HT-29 (cell line): ENCODE measurements at regions not wholly inside any gene's neighbourhood (a gene's known extent, or its start where the extent isn't known, plus 50 kb on each side); places are given as distances from the start of the nearest gene placed in this dataset.
"Not testable (repeated sequence)": the region's sequence is repeated elsewhere in the genome, so short reads cannot be mapped to it uniquely, and the experiment has no call there.

Experiments used
- DNase-seq: peaks from one replicate; pipeline ENCODE4 v3.0.0-alpha.2; 2015; ENCODE audit warnings: low spot score

GRCh38 chr10:21293518-21294356, 231.7 kb downstream of the SKIDA1 start:
- no peak for DNase-seq

- DNase-seq: peak; percentile 66
These were observed 232.5 kb downstream of the SKIDA1 start for GRCh38 chr10:21292763-21293517.

- DNase-seq: no peak
These were observed 234.9 kb downstream of the SKIDA1 start for GRCh38 chr10:21290499-21291160.

GRCh38 chr10:21289961-21290360, 235.5 kb downstream of the SKIDA1 start:
- DNase-seq: no peak

GRCh38 chr10:21289271-21289670, 236.2 kb downstream of the SKIDA1 start:
- no peak for DNase-seq

GRCh38 chr10:21285742-21286331, 239.6 kb downstream of the SKIDA1 start:
- no peak for DNase-seq

- DNase-seq: no peak
These were observed 240.3 kb downstream of the SKIDA1 start for GRCh38 chr10:21285207-21285606.

- DNase-seq: no peak
These were observed 241.2 kb downstream of the SKIDA1 start for GRCh38 chr10:21284301-21284700.

GRCh38 chr10:21283053-21283452, 242.4 kb downstream of the SKIDA1 start:
- DNase-seq: not testable (repeated sequence)

- no peak for DNase-seq
These were observed 243.6 kb downstream of the SKIDA1 start for GRCh38 chr10:21281765-21282484.

- no peak for DNase-seq
These were observed 244.4 kb downstream of the SKIDA1 start for GRCh38 chr10:21280971-21281572.

- no peak for DNase-seq
These were observed 245.4 kb downstream of the SKIDA1 start for GRCh38 chr10:21280037-21280436.

- DNase-seq: no peak
These were observed 246.3 kb downstream of the SKIDA1 start for GRCh38 chr10:21279217-21279575.

- peak; percentile 90 for DNase-seq
These were observed 246.8 kb downstream of the SKIDA1 start for GRCh38 chr10:21278491-21279216.

GRCh38 chr10:21273400-21273968, 252.0 kb downstream of the SKIDA1 start:
- no peak for DNase-seq

GRCh38 chr10:21272643-21273399, 252.7 kb downstream of the SKIDA1 start:
- no peak for DNase-seq

- no peak for DNase-seq
These were observed 254.5 kb downstream of the SKIDA1 start for GRCh38 chr10:21270976-21271375.

- DNase-seq: no peak
These were observed 256.2 kb downstream of the SKIDA1 start for GRCh38 chr10:21269289-21269688.

- DNase-seq: peak; percentile 23
These were observed 259.9 kb downstream of the SKIDA1 start for GRCh38 chr10:21265622-21266021.
